GM20000 (cell line): ENCODE measurements at regions not wholly inside any gene's neighbourhood (a gene's known extent, or its start where the extent isn't known, plus 50 kb on each side); places are given as distances from the start of the nearest gene placed in this dataset.
"Not testable (repeated sequence)": the region's sequence is repeated elsewhere in the genome, so short reads cannot be mapped to it uniquely, and the experiment has no call there.

Source experiments
- DNase-seq: peaks from one replicate; pipeline ENCODE4 v3.0.0; 2012; ENCODE audit warnings: low spot score
- TF ChIP-seq, protein P1 (sequence below): IDR thresholded peaks from 2 replicates; pipeline ENCODE4 v1.5.1; 2012; ENCODE audit warnings: mild to moderate bottlenecking, control low read depth; ENCODE audit errors: extremely low read depth, missing control alignments

DNA sequence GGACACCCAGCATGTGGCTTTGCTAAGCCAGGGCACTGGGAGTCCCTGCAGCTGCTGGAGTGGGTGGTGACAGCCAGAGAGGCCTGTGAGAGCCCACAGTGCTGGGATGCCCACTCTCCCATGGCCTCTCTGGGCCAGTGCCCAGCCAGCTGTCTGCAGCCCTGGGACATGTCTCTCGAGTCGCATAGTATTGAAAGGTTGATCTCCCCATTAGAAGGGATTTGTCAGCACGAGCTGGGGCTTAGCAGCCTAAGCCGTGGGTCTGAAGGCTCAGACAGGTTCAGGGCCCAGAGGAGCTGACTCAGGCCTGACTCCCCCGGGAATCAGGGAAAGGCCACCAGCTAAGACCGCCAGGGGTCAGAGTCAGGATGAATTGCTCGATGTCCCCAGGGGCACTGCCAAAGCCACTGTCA is 53.5 kb downstream of the FOXD2 start:
- no peak for DNase-seq
- TF ChIP-seq, protein P1, sequence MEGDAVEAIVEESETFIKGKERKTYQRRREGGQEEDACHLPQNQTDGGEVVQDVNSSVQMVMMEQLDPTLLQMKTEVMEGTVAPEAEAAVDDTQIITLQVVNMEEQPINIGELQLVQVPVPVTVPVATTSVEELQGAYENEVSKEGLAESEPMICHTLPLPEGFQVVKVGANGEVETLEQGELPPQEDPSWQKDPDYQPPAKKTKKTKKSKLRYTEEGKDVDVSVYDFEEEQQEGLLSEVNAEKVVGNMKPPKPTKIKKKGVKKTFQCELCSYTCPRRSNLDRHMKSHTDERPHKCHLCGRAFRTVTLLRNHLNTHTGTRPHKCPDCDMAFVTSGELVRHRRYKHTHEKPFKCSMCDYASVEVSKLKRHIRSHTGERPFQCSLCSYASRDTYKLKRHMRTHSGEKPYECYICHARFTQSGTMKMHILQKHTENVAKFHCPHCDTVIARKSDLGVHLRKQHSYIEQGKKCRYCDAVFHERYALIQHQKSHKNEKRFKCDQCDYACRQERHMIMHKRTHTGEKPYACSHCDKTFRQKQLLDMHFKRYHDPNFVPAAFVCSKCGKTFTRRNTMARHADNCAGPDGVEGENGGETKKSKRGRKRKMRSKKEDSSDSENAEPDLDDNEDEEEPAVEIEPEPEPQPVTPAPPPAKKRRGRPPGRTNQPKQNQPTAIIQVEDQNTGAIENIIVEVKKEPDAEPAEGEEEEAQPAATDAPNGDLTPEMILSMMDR: no peak

DNA sequence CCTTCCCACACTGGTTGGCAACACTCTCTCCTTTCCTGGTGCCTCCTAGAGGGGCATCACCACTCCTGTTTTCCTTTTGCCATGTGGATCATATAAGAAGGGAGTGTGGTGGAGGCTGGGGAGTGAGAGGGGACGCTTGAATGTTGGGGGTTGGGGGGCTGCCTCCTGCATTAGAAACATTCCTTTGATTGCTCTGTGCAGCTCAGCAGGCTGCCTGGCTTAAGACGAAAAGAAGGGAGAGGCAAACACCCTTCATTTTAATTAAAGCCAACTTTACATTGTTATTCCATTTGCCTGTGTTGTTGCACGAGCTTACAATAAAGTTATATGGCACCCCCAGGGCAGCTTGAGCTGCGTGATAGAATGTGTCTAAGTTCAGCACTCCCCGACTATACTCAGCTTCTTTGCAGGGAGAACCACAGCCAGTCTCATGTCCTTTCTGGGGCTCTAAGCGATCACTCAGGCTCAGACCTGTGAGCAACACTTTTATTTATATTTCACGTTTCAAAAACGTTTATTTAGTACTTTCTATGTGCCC is 57.4 kb downstream of the FOXD2 start:
- DNase-seq: no peak
- TF ChIP-seq, protein P1: no peak

DNA sequence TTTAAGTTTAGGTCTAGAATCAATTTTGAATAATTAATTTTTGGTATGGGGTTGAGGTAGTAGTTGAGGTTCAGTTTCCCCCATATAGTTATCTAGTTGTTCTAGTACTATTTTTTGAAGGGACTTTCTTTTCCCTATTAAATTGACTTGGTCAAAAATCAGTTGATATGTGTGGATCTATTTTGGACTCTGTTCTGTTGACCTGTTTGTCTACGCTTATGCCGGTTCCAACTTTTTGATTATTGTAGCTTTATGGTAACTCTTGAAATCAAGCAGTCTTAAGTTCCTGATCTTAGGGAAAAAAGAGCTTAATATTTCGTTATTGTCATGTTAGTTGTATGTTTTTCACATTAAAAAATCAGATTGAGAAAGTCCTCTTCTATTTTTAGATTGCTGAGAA is 60.7 kb downstream of the FOXD2 start:
- no peak for DNase-seq
- TF ChIP-seq, protein P1: no peak

DNA sequence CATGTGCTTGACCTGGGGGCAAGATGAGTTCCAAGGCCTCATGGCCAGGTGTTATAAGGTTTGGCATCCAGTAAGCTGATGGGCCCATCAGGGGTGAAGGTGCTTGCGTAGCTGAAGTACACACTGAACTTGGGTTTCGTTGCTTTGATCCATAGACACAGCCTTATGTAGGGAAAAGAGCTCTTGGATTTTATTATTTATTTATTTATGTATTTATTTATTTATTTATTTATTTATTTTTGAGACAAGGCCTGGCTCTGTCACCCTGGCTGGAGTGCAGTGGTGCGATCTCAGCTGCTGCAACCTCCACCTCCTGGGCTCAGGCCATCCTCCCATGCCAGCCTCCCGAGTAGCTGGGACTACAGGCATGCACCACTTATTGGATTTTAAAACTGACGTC is 63.2 kb downstream of the FOXD2 start:
- TF ChIP-seq, protein P1: no peak
- no peak for DNase-seq

DNA sequence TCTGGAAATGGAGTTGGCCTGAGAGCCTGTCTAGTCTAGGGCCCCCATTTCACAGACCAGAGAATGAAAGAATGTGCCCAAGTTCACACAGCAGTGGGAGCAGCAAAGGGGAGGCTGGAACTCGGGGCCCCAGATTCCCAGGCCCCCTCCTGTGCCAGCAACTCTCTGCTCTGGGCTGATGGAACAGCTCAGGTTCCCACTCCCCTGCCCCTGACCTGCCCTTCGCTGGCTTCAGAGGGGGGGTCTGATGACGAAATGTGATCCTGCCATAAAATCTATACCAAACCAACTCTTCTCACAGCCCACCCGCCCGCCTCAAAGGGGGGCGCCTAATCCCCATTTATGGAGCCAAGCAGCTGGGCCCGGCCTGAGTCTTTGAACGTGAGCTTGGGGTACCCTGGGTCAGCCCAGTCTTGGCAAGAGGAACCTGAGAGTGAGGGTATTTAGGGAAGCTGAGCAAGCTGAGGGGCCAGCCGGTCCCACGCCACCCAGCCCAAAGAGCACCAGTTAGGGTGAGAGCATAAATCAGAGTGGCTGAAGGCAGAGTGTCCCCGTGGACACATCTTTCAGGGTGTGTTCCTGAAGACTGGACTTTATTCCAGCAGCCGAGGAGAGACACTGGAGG is 65.0 kb downstream of the FOXD2 start:
- TF ChIP-seq, protein P1: no peak
- DNase-seq: no peak

DNA sequence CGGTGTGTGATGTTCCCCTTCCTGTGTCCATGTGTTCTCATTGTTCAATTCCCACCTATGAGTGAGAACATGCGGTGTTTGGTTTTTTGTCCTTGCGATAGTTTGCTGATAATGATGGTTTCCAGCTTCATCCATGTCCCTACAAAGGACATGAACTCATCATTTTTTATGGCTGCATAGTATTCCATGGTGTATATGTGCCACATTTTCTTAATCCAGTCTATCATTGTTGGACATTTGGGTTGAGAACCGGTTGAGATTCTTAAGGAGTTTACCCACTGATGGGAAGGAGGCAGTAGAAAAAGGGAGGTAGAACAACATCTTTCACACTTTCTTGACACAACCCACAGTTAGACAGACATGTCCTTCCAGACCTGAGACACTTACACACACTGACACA is 67.0 kb downstream of the FOXD2 start:
- not testable (repeated sequence) for DNase-seq

DNA sequence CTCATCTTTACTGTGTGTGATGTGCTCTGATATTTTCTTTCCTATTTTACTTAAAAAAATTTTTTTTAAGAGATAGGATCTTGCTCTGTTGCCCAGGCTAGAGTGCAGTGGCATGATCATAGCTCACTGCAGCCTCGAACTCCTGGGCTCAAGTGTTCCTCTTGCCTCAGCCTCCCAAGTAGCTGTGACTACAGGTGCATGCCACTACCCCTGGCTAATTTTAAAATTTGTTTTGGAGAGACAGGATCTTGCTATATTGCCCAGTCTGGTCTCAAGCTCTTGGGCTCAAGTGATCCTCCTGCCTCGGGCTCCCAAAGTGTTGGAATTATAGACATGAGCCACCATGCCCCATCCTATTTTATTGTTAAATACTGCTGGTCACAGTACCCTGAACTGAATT is 67.4 kb downstream of the FOXD2 start:
- TF ChIP-seq, protein P1: no peak

DNA sequence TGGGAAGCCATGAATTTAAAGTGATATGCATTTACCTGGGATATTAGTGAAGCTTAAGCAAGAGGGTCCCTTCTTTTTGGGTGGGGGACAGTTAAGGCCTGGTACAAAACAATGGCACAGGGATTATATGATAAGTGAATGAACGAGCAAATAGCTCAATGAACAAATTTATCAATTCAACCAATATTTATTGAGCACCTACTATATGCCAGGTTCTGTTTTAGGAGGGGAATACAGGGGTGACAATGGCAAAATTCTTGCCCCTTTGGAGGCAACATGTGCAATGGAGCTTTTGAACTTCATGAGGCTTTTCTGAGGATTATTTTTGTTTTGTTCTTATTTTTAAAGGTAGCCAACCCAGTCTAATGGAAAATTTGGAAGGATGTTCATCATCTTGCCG is 68.2 kb downstream of the FOXD2 start:
- DNase-seq: no peak
- TF ChIP-seq, protein P1: no peak

More for the DNA sequence above, 67.4 kb downstream of the FOXD2 start:
- no peak for DNase-seq
